Renal cortical epithelial cell (primary cell): ENCODE measurements at regions not wholly inside any gene's neighbourhood (a gene's known extent, or its start where the extent isn't known, plus 50 kb on each side); places are given as distances from the start of the nearest gene placed in this dataset.
"Not testable (repeated sequence)": the region's sequence is repeated elsewhere in the genome, so short reads cannot be mapped to it uniquely, and the experiment has no call there.

Source experiments
- DNase-seq: peaks from one replicate; pipeline ENCODE4 v3.0.0-alpha.2; 2011; ENCODE audit warnings: low read depth

GRCh38 chr12:33589576-33590114 is 150.0 kb upstream of the SYT10 start:
- no peak for DNase-seq

- DNase-seq: no peak
These were observed 154.1 kb upstream of the SYT10 start for GRCh38 chr12:33593753-33594152.

GRCh38 chr12:33596061-33596460 is 156.4 kb upstream of the SYT10 start:
- no peak for DNase-seq

GRCh38 chr12:33596814-33597213 is 157.2 kb upstream of the SYT10 start:
- no peak for DNase-seq

GRCh38 chr12:33602515-33602914 is 162.9 kb upstream of the SYT10 start:
- no peak for DNase-seq

- DNase-seq: peak; percentile 15
These were observed 166.1 kb upstream of the SYT10 start for GRCh38 chr12:33605757-33606156.

- DNase-seq: no peak
These were observed 170.3 kb upstream of the SYT10 start for GRCh38 chr12:33609910-33610309.

- no peak for DNase-seq
These were observed 175.0 kb upstream of the SYT10 start for GRCh38 chr12:33614630-33615029.

GRCh38 chr12:33617218-33617617 is 177.6 kb upstream of the SYT10 start:
- DNase-seq: no peak

- no peak for DNase-seq
These were observed 188.5 kb upstream of the SYT10 start for GRCh38 chr12:33628087-33628486.

- DNase-seq: no peak
These were observed 194.9 kb upstream of the SYT10 start for GRCh38 chr12:33634544-33634943.

GRCh38 chr12:33636930-33637329 is 197.3 kb upstream of the SYT10 start:
- not testable (repeated sequence) for DNase-seq

- DNase-seq: no peak
These were observed 200.4 kb upstream of the SYT10 start for GRCh38 chr12:33639975-33640374.

GRCh38 chr12:33649992-33650391 is 210.4 kb upstream of the SYT10 start:
- no peak for DNase-seq

- no peak for DNase-seq
These were observed 211.2 kb upstream of the SYT10 start for GRCh38 chr12:33650832-33651231.

GRCh38 chr12:33653362-33653761 is 213.7 kb upstream of the SYT10 start:
- DNase-seq: no peak

- no peak for DNase-seq
These were observed 214.7 kb upstream of the SYT10 start for GRCh38 chr12:33654313-33654712.

- no peak for DNase-seq
These were observed 223.5 kb upstream of the SYT10 start for GRCh38 chr12:33663000-33663654.

GRCh38 chr12:33669349-33669748 is 229.7 kb upstream of the SYT10 start:
- DNase-seq: no peak

GRCh38 chr12:33670284-33670683 is 230.7 kb upstream of the SYT10 start:
- no peak for DNase-seq

GRCh38 chr12:33671676-33672075 is 232.1 kb upstream of the SYT10 start:
- DNase-seq: no peak

- DNase-seq: no peak
These were observed 233.4 kb upstream of the SYT10 start for GRCh38 chr12:33672836-33673577.

- no peak for DNase-seq
These were observed 237.2 kb upstream of the SYT10 start for GRCh38 chr12:33676866-33677265.
